ENCODE measurements at regions not wholly inside any gene's neighbourhood (a gene's known extent, or its start where the extent isn't known, plus 50 kb on each side); places are given as distances from the start of the nearest gene placed in this dataset.

DNA sequence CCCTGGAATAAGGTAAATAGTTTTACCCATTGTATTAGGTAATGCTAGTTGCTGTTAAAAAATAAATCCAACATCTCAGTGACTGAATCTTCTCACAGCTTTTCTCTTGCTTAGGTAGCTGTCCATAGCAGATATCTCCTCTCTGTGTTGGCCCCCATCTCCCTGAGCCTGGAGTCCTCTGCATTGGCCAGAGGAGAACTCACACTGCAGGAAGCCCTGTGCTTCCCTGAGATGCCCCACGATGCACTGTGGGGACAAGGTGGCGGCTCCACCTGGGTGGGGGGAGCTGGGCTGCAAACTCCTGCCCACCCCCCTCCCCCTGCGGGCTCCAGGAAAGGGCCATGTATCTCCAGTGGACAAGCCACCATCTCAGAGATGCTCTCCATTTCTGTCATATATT lies 80.4 kb upstream of the SALL3 start:
- TF ChIP-seq, protein P1, sequence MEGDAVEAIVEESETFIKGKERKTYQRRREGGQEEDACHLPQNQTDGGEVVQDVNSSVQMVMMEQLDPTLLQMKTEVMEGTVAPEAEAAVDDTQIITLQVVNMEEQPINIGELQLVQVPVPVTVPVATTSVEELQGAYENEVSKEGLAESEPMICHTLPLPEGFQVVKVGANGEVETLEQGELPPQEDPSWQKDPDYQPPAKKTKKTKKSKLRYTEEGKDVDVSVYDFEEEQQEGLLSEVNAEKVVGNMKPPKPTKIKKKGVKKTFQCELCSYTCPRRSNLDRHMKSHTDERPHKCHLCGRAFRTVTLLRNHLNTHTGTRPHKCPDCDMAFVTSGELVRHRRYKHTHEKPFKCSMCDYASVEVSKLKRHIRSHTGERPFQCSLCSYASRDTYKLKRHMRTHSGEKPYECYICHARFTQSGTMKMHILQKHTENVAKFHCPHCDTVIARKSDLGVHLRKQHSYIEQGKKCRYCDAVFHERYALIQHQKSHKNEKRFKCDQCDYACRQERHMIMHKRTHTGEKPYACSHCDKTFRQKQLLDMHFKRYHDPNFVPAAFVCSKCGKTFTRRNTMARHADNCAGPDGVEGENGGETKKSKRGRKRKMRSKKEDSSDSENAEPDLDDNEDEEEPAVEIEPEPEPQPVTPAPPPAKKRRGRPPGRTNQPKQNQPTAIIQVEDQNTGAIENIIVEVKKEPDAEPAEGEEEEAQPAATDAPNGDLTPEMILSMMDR (IDR thresholded peaks at IDR 0.05): no peak
- TF ChIP-seq POLR2A (IDR thresholded peaks at IDR 0.05): no peak
